LNCaP clone FGC (cell line): ENCODE measurements at regions not wholly inside any gene's neighbourhood (a gene's known extent, or its start where the extent isn't known, plus 50 kb on each side); places are given as distances from the start of the nearest gene placed in this dataset.

ENCODE experiments used
- DNase-seq: peaks from one replicate; pipeline ENCODE4 v3.0.0-alpha.2; 2011; ENCODE audit warnings: low read depth
- H3K4me3 ChIP-seq: 2 replicates; pipeline ENCODE4 v1.5.1; 2011; ENCODE audit warnings: mild to moderate bottlenecking, low read depth, low read length, control low read depth
- TF ChIP-seq, protein P1 (sequence below): IDR thresholded peaks from 2 replicates; pipeline ENCODE4 v1.5.1; 2012; ENCODE audit warnings: mild to moderate bottlenecking; ENCODE audit not compliant: control insufficient read depth, insufficient read depth; ENCODE audit errors: extremely low read depth

DNA sequence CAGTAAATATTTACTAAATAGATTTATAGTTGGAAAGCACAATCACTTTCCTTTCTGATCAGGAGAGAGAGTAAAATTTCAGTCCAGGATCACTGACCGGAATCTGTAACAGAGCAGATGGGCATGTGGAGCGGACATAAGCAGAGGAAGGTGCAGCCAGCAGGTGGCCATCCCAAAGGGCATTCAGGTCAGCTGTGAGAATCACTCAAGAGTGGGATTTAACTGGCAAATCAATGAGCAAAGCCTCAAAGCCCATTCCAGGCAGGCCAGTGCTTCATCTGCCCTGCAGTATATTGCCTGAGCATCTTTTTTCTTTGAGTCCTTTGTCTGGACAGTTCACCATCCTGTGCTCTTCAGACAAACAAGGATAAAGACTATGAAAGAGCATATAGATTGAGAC, 166.4 kb upstream of the SLC14A2 start:
- DNase-seq, result no peak
- TF ChIP-seq, protein P1, sequence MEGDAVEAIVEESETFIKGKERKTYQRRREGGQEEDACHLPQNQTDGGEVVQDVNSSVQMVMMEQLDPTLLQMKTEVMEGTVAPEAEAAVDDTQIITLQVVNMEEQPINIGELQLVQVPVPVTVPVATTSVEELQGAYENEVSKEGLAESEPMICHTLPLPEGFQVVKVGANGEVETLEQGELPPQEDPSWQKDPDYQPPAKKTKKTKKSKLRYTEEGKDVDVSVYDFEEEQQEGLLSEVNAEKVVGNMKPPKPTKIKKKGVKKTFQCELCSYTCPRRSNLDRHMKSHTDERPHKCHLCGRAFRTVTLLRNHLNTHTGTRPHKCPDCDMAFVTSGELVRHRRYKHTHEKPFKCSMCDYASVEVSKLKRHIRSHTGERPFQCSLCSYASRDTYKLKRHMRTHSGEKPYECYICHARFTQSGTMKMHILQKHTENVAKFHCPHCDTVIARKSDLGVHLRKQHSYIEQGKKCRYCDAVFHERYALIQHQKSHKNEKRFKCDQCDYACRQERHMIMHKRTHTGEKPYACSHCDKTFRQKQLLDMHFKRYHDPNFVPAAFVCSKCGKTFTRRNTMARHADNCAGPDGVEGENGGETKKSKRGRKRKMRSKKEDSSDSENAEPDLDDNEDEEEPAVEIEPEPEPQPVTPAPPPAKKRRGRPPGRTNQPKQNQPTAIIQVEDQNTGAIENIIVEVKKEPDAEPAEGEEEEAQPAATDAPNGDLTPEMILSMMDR, result no peak
- H3K4me3 ChIP-seq, result no peak overlapping the region

DNA sequence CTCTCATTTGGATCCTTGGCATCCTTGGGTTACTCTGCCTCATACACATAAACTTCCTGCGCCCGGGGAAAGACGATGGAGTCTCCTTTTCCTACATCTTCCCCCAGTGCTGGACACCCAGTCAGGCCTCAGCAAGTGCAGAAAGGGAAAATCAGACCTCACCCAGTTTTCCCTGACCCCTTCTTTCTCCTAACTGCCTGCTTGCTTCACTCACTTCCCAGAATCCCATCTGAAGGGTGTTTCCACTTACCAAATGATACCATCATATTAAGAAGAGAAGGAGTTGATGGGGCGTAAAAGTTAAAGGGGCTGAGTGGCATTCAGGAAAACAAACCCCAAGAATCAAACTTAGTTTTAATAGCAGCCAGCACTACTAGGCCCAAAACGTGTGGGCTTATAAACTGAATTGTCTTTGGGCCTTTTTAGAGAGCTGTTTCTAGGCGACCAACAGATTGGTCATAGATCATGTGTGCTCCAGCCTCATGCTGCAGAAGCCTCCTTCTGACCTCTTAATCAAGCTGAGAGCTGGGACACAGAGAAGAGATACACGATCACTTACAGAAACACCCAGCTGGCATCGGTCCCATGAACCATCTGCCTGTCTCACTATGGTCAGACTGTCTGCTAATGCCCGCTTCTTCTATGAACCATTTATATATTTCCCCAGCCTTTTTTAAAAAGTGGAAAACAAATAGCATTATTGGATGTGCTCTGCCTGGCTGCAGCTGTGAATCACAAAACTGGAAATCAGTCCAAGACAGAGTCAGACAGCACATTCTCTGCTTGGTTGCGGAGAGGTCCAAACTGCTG, 165.7 kb upstream of the SLC14A2 start:
- no peak overlapping the region for H3K4me3 ChIP-seq
- TF ChIP-seq, protein P1, result no peak
- no peak for DNase-seq

DNA sequence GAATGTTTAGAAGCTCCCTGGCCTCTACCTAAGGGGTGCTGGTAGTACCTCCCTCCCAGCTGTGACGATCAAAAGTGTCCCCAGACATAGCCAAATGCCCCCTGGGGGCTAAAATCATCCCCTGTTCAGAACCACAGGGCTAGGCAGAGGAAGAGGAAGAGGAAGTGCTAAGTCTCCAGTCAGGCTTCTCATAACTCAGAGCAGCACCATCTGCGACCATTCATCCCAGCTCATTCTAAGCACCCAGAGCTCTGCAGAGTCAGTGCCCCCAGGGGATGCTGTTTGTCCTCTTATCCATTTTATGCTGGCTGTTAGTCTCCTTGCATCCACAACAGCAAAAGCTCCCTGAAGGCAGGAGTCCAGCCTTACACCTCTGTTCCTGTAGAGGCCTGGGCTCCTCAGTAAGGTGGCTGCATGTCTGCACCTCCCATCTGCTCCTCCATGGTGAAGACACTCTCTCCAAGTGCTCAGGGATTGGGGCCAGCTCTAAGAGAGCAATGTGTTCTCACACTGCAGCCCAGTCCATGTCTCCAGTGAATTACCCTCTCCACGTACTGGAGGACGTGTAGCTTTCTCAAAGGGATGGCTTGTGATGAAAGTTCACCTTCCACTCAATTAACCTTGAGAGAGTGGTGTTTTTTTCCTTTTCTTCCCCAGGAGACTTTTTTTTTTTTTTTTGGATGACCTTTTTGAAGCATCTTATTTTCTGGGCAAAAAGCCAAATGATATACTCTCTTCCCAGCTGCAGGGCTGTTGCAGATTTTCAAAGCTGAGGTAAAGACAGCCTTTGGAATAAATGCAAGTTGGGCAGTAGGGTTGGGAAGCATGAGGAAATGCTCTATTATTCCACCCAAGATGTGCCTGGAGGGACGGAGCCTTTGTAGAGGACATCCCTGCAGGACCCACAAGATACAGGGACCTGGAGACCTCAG, 158.9 kb upstream of the SLC14A2 start:
- H3K4me3 ChIP-seq, result no peak overlapping the region
- TF ChIP-seq, protein P1, result no peak
- DNase-seq, result no peak

DNA sequence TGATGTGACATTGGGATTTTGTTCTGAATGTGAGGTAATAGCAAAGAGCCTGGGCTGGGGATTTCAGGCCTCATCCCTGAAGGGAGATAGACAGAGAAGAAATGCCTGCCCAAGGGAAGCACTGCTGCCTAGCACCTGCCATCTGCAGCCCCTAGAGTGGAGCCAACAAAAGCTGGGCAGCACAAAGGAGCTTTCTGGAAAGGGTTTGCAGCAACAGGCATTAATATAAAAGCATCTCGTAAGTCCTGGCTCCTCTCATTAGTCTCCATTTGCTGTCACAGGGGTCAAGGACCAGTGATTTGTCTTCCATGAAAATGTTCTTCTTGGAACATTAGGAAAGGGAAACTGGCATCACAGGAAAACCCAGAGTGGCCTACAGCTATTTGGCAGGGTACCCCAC, 157.2 kb upstream of the SLC14A2 start:
- no peak for DNase-seq
- H3K4me3 ChIP-seq, result no peak overlapping the region
- TF ChIP-seq, protein P1, result no peak

DNA sequence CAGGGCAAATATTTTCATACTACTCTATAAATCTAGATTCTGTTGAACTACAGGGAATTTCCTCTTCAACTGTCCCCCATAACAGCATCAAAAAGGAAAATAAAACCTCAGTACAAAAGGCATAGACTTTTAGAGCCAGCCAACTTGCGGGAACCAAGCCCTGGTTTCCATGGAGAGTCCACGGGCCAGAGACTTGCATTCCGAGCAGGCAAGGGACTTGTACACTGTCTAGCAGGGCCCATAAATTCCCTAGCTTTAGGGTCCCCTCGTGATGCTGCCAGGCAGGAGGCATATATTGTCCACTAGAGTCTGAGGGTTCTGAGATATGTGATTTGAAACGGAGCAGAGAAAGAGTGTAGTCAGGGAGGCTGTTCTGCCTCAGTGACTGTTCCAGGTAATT, 153.1 kb upstream of the SLC14A2 start:
- no peak overlapping the region for H3K4me3 ChIP-seq
- TF ChIP-seq, protein P1, result no peak
- DNase-seq, result no peak

DNA sequence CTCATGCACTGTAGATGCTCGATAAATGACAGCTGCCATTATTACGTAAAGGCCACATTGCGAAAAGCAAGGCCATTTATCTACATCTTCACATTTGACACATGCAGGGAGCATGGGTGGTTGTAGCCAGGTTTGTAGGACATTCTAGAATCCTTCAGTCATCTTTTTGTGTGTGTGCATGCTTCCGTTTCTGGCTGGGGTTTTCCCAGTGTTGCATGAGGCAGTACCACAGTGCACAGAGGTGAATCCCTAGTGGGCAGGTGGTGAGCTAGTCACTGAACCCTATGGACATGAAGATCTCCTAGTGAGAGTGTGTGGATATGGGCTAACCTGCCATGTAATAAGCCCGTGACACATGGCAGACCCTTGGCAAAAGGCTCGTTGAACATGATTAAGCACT, 151.8 kb upstream of the SLC14A2 start:
- H3K4me3 ChIP-seq, result no peak overlapping the region
- DNase-seq, result no peak
- TF ChIP-seq, protein P1, result no peak
